GM23248 (cell line): ENCODE measurements at regions not wholly inside any gene's neighbourhood (a gene's known extent, or its start where the extent isn't known, plus 50 kb on each side); places are given as distances from the start of the nearest gene placed in this dataset.

Experiments
- EZH2 ChIP-seq: fragments of 200-600 bp; sonication (generic); IDR thresholded peaks from 2 replicates; pipeline ENCODE4 v1.6.1; 2018; ENCODE audit warnings: antibody characterized with exemption, mild to moderate bottlenecking; ENCODE audit not compliant: insufficient read depth, poor library complexity, severe bottlenecking
- EZH2phosphoT487 ChIP-seq: fragments of 200-600 bp; sonication (generic); IDR thresholded peaks from 2 replicates; pipeline ENCODE4 v1.6.1; 2018; ENCODE audit warnings: antibody characterized with exemption, moderate library complexity, mild to moderate bottlenecking, low read depth; ENCODE audit not compliant: insufficient read depth

- TF ChIP-seq EZH2phosphoT487 (no peak), EZH2 (no peak)
These were observed 433.6 kb downstream of the ZIC3 start for GRCh38 chrX:137999552-137999951.
